Coronary artery (tissue), 2 donors: ENCODE measurements at regions not wholly inside any gene's neighbourhood (a gene's known extent, or its start where the extent isn't known, plus 50 kb on each side); places are given as distances from the start of the nearest gene placed in this dataset.

Source experiments
- DNase-seq: peaks from one replicate; pipeline ENCODE4 v3.0.0-alpha.2; 2017; ENCODE audit warnings: low spot score
- H3K27ac ChIP-seq, 2 donors: fragments of 200-600 bp; sonication (generic); one replicate each; pipeline ENCODE4 v1.5.1; 2016 to 2019
- H3K4me3 ChIP-seq: fragments of 200-600 bp; sonication (generic); 2 replicates; pipeline ENCODE4 v1.5.1; 2016; ENCODE audit warnings: mild to moderate bottlenecking, moderate library complexity
- TF ChIP-seq, protein P1 (sequence below): fragments of 200-600 bp; sonication (generic); IDR thresholded peaks from one replicate; pipeline ENCODE4 v1.5.1; 2019; ENCODE audit warnings: antibody characterized with exemption

- TF ChIP-seq, protein P1, sequence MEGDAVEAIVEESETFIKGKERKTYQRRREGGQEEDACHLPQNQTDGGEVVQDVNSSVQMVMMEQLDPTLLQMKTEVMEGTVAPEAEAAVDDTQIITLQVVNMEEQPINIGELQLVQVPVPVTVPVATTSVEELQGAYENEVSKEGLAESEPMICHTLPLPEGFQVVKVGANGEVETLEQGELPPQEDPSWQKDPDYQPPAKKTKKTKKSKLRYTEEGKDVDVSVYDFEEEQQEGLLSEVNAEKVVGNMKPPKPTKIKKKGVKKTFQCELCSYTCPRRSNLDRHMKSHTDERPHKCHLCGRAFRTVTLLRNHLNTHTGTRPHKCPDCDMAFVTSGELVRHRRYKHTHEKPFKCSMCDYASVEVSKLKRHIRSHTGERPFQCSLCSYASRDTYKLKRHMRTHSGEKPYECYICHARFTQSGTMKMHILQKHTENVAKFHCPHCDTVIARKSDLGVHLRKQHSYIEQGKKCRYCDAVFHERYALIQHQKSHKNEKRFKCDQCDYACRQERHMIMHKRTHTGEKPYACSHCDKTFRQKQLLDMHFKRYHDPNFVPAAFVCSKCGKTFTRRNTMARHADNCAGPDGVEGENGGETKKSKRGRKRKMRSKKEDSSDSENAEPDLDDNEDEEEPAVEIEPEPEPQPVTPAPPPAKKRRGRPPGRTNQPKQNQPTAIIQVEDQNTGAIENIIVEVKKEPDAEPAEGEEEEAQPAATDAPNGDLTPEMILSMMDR = no peak
- H3K4me3 ChIP-seq = no peak overlapping the region
- H3K27ac ChIP-seq = no peak overlapping the region
- no peak for DNase-seq
Measured at GRCh38 chr20:10875653-10876052, 201.9 kb upstream of the JAG1 start.

GRCh38 chr20:10876558-10876957 lies 202.8 kb upstream of the JAG1 start:
- no peak overlapping the region for H3K4me3 ChIP-seq
- TF ChIP-seq, protein P1 = no peak
- peak overlapping the region; percentile 27 to 43 for H3K27ac ChIP-seq
- DNase-seq = no peak

- TF ChIP-seq, protein P1 = no peak
- Histone ChIP-seq H3K27ac (peak overlapping the region in 1 of 2 donors; percentile 43), H3K4me3 (no peak overlapping the region)
- no peak for DNase-seq
Measured at GRCh38 chr20:10877342-10877741, 203.5 kb upstream of the JAG1 start.

DNA sequence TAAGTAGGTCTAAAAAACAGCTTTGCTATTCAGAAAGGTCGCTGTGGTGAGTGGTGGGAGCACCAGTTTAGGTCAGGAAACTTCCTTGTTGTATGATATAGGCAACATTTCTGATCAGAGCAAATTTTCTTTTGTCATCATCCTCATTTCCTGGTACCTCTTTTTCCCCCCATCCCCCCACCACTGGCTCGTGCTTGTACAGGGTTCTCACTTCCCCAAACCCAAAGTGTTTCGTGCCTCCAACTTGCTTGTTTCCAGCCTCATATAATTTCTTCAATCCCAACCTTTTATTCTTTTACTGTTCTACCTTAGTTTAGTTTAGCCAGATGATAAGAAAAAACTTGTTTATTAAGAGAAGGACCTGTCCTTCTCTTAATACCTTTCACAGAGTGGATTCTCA lies 209.4 kb upstream of the JAG1 start:
- no peak for DNase-seq
- no peak overlapping the region for H3K4me3 ChIP-seq
- H3K27ac ChIP-seq = no peak overlapping the region
- TF ChIP-seq, protein P1 = no peak

- TF ChIP-seq, protein P1 = no peak
- DNase-seq = no peak
Measured at GRCh38 chr20:10893321-10893720, 219.5 kb upstream of the JAG1 start.

DNA sequence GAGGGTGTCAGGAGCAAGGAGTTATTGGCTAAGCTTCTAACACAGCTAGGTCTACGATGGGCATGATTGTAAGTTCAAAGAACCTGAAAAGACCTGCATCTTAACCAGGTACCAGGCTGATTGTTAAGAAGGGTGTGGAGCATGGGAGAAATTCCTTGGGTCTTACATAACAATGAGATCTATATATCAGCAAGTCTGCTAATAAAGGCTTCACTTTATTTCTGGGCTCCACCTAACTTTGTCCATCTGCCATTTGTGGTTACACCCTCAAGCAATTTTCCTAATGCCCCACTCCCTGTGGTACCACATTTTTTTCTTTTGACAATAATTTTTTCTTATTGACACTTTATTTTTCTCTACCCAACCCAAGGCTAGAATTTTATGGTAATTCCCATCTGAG lies 223.5 kb upstream of the JAG1 start:
- H3K27ac ChIP-seq = no peak overlapping the region
- TF ChIP-seq, protein P1 = no peak
- no peak for DNase-seq
- no peak overlapping the region for H3K4me3 ChIP-seq

More at GRCh38 chr20:10893321-10893720, 219.5 kb upstream of the JAG1 start:
- Histone ChIP-seq H3K27ac (no peak overlapping the region), H3K4me3 (no peak overlapping the region)

DNA sequence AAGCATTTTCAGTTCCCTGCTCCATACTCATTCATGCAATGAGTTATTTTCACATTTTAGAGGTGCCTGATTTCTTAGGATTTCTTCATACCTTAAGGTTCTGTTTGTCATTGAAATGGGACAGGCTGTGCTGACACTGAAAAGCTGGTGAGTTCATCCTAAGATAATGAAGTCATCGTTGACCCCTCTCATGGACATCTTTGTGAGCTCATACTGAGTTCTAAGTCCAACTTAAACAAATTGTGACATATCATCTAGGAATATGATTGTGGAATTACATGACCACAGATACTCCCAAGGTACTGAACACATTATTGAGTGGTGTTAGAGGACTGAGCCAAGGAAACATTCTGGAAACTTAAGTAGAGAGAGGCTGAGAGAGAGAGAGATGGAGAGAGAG lies 224.8 kb upstream of the JAG1 start:
- Histone ChIP-seq H3K4me3 (no peak overlapping the region), H3K27ac (no peak overlapping the region)
- DNase-seq = no peak
- TF ChIP-seq, protein P1 = no peak
